GM12891 (cell line): ENCODE measurements at regions not wholly inside any gene's neighbourhood (a gene's known extent, or its start where the extent isn't known, plus 50 kb on each side); places are given as distances from the start of the nearest gene placed in this dataset.

Experiments
- POLR2A ChIP-seq: IDR thresholded peaks from 2 replicates; pipeline ENCODE4 v1.6.1; 2011; ENCODE audit warnings: low read depth, low read length, control low read depth
- POLR2AphosphoS5 ChIP-seq: IDR thresholded peaks from 2 replicates; pipeline ENCODE4 v1.6.1; 2011; ENCODE audit warnings: low read depth, low read length, control low read depth
- POU2F2 ChIP-seq: IDR thresholded peaks from 2 replicates; pipeline ENCODE4 v1.6.1; 2011; ENCODE audit warnings: low read depth, mild to moderate bottlenecking, control low read depth, low read length, moderate library complexity
- TAF1 ChIP-seq: IDR thresholded peaks from 2 replicates; pipeline ENCODE4 v1.6.1; 2011; ENCODE audit warnings: low read depth, low read length, control low read depth

DNA sequence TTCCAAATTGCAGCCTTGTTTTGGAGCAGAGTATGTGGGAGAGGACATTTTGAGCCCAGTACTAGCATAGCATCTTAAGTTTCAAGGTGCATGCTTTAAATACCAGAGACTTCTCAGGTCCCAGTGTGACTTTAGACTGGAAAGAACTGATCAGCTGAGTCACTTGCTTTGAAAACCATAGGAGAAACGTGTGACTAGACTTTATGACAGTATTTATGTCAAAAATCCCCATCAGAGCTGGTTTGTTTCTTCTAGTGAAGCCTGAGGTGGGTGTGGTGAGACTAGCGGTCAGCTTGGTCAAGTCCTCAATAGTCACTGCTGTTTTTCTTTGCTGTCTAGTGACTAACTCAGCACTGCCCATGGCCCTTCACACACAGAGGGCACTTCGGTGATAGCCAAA, 724.2 kb downstream of the GATA3 start:
- TF ChIP-seq POU2F2 (no peak), POLR2A (no peak), TAF1 (no peak), POLR2AphosphoS5 (no peak)
